ENCODE measurements at regions not wholly inside any gene's neighbourhood (a gene's known extent, or its start where the extent isn't known, plus 50 kb on each side); places are given as distances from the start of the nearest gene placed in this dataset.

DNA sequence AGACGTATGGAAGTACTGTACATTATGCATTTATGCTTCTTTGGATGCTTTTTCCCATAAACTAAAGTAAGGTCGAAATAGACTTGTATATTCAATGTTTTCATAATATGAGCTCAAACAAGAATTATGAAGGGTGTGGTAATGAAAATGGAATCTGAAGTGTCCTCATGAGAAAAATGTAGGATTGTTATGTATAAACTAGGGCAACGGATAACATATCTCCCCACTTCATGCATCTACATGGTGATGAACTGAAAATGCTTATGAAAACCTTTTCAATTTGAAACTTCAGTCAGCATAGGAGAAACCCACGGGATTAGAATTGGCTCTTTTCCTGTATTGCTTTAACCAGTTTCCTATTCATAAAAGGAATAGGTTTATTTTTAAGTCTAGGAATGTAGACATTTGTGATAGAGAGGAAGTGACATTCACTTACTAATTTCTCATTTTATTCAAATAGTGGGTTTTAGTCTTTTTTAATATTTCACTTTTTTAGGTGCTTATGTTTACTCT lies 608.2 kb upstream of the GCFC2 start:
- POLR2A ChIA-PET, result no interaction called here
- ATAC-seq, result no peak
- H3K4me3 Mint-ChIP-seq, result no peak overlapping the region

More for the DNA sequence above, 608.2 kb upstream of the GCFC2 start:
- Mint-ChIP-seq H3K4me1 (no peaks in the 10 kb centered on the region), H3K9me3 (peaks cover 6% of the 10 kb centered on the region), H3K36me3 (no peaks in the 10 kb centered on the region), H3K27ac (no peak overlapping the region), H3K27me3 (ENCODE audit: low read depth) (no peaks in the 10 kb centered on the region)
- no peak for TF ChIP-seq NR1H2 (CRISPR knock-in tag; IDR thresholded peaks at IDR 0.05)
- TF ChIP-seq ZNF416 (CRISPR knock-in tag; IDR thresholded peaks at IDR 0.05), result no peak
- no peak for TF ChIP-seq ZBTB43 (CRISPR knock-in tag; IDR thresholded peaks at IDR 0.05)
- no peak for TF ChIP-seq MXD4 (CRISPR knock-in tag; IDR thresholded peaks at IDR 0.05; ENCODE audit: borderline replicate concordance)
- no peak for TF ChIP-seq NFE2L1 (CRISPR knock-in tag; IDR thresholded peaks at IDR 0.05)
- TF ChIP-seq AFF4 (CRISPR knock-in tag; IDR thresholded peaks at IDR 0.05; ENCODE audit: borderline replicate concordance), result no peak
- TF ChIP-seq, protein P1, sequence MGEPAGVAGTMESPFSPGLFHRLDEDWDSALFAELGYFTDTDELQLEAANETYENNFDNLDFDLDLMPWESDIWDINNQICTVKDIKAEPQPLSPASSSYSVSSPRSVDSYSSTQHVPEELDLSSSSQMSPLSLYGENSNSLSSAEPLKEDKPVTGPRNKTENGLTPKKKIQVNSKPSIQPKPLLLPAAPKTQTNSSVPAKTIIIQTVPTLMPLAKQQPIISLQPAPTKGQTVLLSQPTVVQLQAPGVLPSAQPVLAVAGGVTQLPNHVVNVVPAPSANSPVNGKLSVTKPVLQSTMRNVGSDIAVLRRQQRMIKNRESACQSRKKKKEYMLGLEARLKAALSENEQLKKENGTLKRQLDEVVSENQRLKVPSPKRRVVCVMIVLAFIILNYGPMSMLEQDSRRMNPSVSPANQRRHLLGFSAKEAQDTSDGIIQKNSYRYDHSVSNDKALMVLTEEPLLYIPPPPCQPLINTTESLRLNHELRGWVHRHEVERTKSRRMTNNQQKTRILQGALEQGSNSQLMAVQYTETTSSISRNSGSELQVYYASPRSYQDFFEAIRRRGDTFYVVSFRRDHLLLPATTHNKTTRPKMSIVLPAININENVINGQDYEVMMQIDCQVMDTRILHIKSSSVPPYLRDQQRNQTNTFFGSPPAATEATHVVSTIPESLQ (CRISPR knock-in tag; IDR thresholded peaks at IDR 0.05), result no peak
- TF ChIP-seq, protein P2, sequence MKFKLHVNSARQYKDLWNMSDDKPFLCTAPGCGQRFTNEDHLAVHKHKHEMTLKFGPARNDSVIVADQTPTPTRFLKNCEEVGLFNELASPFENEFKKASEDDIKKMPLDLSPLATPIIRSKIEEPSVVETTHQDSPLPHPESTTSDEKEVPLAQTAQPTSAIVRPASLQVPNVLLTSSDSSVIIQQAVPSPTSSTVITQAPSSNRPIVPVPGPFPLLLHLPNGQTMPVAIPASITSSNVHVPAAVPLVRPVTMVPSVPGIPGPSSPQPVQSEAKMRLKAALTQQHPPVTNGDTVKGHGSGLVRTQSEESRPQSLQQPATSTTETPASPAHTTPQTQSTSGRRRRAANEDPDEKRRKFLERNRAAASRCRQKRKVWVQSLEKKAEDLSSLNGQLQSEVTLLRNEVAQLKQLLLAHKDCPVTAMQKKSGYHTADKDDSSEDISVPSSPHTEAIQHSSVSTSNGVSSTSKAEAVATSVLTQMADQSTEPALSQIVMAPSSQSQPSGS (CRISPR knock-in tag; IDR thresholded peaks at IDR 0.05; ENCODE audit: borderline replicate concordance, low read depth), result no peak
- no peak for TF ChIP-seq SP1 (CRISPR knock-in tag; conservative IDR thresholded peaks at IDR 0.05)
- no peak for TF ChIP-seq SMAD4 (CRISPR knock-in tag; IDR thresholded peaks at IDR 0.05)
- TF ChIP-seq, protein P3, sequence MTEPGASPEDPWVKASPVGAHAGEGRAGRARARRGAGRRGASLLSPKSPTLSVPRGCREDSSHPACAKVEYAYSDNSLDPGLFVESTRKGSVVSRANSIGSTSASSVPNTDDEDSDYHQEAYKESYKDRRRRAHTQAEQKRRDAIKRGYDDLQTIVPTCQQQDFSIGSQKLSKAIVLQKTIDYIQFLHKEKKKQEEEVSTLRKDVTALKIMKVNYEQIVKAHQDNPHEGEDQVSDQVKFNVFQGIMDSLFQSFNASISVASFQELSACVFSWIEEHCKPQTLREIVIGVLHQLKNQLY (CRISPR knock-in tag; IDR thresholded peaks at IDR 0.05), result no peak
- TF ChIP-seq, protein P4, sequence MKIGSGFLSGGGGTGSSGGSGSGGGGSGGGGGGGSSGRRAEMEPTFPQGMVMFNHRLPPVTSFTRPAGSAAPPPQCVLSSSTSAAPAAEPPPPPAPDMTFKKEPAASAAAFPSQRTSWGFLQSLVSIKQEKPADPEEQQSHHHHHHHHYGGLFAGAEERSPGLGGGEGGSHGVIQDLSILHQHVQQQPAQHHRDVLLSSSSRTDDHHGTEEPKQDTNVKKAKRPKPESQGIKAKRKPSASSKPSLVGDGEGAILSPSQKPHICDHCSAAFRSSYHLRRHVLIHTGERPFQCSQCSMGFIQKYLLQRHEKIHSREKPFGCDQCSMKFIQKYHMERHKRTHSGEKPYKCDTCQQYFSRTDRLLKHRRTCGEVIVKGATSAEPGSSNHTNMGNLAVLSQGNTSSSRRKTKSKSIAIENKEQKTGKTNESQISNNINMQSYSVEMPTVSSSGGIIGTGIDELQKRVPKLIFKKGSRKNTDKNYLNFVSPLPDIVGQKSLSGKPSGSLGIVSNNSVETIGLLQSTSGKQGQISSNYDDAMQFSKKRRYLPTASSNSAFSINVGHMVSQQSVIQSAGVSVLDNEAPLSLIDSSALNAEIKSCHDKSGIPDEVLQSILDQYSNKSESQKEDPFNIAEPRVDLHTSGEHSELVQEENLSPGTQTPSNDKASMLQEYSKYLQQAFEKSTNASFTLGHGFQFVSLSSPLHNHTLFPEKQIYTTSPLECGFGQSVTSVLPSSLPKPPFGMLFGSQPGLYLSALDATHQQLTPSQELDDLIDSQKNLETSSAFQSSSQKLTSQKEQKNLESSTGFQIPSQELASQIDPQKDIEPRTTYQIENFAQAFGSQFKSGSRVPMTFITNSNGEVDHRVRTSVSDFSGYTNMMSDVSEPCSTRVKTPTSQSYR (CRISPR knock-in tag; IDR thresholded peaks at IDR 0.05), result no peak
- DNase-seq (ENCODE audit: low spot score), result no peak
- CTCF ChIA-PET, result no interaction called here
